Trophoblast cell (in vitro differentiated cells and primary cell): ENCODE measurements at regions not wholly inside any gene's neighbourhood (a gene's known extent, or its start where the extent isn't known, plus 50 kb on each side); places are given as distances from the start of the nearest gene placed in this dataset.

Source experiments
- DNase-seq, 2 donors: peaks; one replicate each; pipeline ENCODE4 v3.0.0-alpha.2; 2016
- H2AFZ ChIP-seq: 2 replicates; pipeline ENCODE4 v1.6.1; 2013; ENCODE audit warnings: low read length, moderate library complexity, mild to moderate bottlenecking; ENCODE audit not compliant: insufficient read depth, poor library complexity
- H2AK5ac ChIP-seq: 2 replicates; pipeline ENCODE4 v1.6.1; 2013; ENCODE audit warnings: mild to moderate bottlenecking, low read length
- H2BK120ac ChIP-seq: 2 replicates; pipeline ENCODE4 v1.6.1; 2013; ENCODE audit warnings: low read length, mild to moderate bottlenecking, moderate library complexity; ENCODE audit not compliant: insufficient read depth, poor library complexity
- H2BK12ac ChIP-seq: 2 replicates; pipeline ENCODE4 v1.6.1; 2013; ENCODE audit warnings: mild to moderate bottlenecking, low read length, moderate library complexity
- H2BK5ac ChIP-seq: 2 replicates; pipeline ENCODE4 v1.6.1; 2013; ENCODE audit warnings: low read length, low read depth, moderate library complexity, mild to moderate bottlenecking; ENCODE audit not compliant: poor library complexity
- H3K14ac ChIP-seq: 2 replicates; pipeline ENCODE4 v1.6.1; 2013; ENCODE audit warnings: mild to moderate bottlenecking, low read length
- H3K18ac ChIP-seq: 2 replicates; pipeline ENCODE4 v1.6.1; 2013; ENCODE audit warnings: mild to moderate bottlenecking, low read length
- H3K23ac ChIP-seq: 2 replicates; pipeline ENCODE4 v1.6.1; 2013; ENCODE audit warnings: low read length
- H3K27ac ChIP-seq: 2 replicates; pipeline ENCODE4 v1.5.1; 2013; ENCODE audit warnings: low read depth, mild to moderate bottlenecking, inconsistent platforms, low read length, moderate library complexity
- H3K27me3 ChIP-seq: 2 replicates; pipeline ENCODE4 v1.6.1; 2013; ENCODE audit warnings: inconsistent platforms, mild to moderate bottlenecking, low read length, moderate library complexity; ENCODE audit not compliant: insufficient read depth
- H3K36me3 ChIP-seq, 2 experiments: 1 replicate in 1 of 2; 2 replicates in 1 of 2; pipeline ENCODE4 v1.6.1; 2013; ENCODE audit warnings: low read length in 2 of 2, mild to moderate bottlenecking in 2 of 2, moderate library complexity in 1 of 2; ENCODE audit not compliant: insufficient read depth in 2 of 2, control insufficient read depth in 1 of 2
- H3K4ac ChIP-seq: 2 replicates; pipeline ENCODE4 v1.6.1; 2013; ENCODE audit warnings: low read depth, mild to moderate bottlenecking, low read length, moderate library complexity
- H3K4me1 ChIP-seq, 2 experiments: 1 replicate in 1 of 2; 2 replicates in 1 of 2; pipeline ENCODE4 v1.6.1; 2013; ENCODE audit warnings: low read length in 2 of 2, mild to moderate bottlenecking in 2 of 2, moderate library complexity in 1 of 2; ENCODE audit not compliant: insufficient read depth in 2 of 2, control insufficient read depth in 1 of 2
- H3K4me2 ChIP-seq: 2 replicates; pipeline ENCODE4 v1.6.1; 2013; ENCODE audit warnings: inconsistent platforms, mild to moderate bottlenecking, low read length, moderate library complexity
- H3K4me3 ChIP-seq: 2 replicates; pipeline ENCODE4 v1.5.1; 2013; ENCODE audit warnings: mild to moderate bottlenecking, low read depth, low read length, inconsistent platforms
- H3K79me1 ChIP-seq: one replicate; pipeline ENCODE4 v1.6.1; 2013; ENCODE audit warnings: low read length
- H3K79me2 ChIP-seq: 2 replicates; pipeline ENCODE4 v1.6.1; 2013; ENCODE audit warnings: low read length, mild to moderate bottlenecking; ENCODE audit not compliant: control insufficient read depth, insufficient read depth, poor library complexity
- H3K9ac ChIP-seq: 2 replicates; pipeline ENCODE4 v1.6.1; 2013; ENCODE audit warnings: mild to moderate bottlenecking, low read length
- H3K9me3 ChIP-seq: 2 replicates; pipeline ENCODE4 v1.6.1; 2013; ENCODE audit warnings: low read depth, mild to moderate bottlenecking, control low read depth, inconsistent platforms, low read length; ENCODE audit not compliant: insufficient read depth
- H4K12ac ChIP-seq: 2 replicates; pipeline ENCODE4 v1.6.1; 2013; ENCODE audit warnings: low read depth, mild to moderate bottlenecking, low read length, moderate library complexity
- H4K8ac ChIP-seq: 2 replicates; pipeline ENCODE4 v1.6.1; 2013; ENCODE audit warnings: low read depth, mild to moderate bottlenecking, low read length, moderate library complexity
- H4K91ac ChIP-seq: one replicate; pipeline ENCODE4 v1.6.1; 2013; ENCODE audit warnings: low read depth, mild to moderate bottlenecking, low read length, moderate library complexity
- WGBS: extraction: QIAGEN DNeasy Blood & Tissue Kit; methylation state at CpG from one replicate; pipeline ENCODE4 v1.1.7; 2013; ENCODE audit warnings: missing lambda C conversion rate; ENCODE audit not compliant: insufficient read length, insufficient coverage; ENCODE audit errors: extremely low coverage; 5-methylcytosine and 5-hydroxymethylcytosine counted together

DNA sequence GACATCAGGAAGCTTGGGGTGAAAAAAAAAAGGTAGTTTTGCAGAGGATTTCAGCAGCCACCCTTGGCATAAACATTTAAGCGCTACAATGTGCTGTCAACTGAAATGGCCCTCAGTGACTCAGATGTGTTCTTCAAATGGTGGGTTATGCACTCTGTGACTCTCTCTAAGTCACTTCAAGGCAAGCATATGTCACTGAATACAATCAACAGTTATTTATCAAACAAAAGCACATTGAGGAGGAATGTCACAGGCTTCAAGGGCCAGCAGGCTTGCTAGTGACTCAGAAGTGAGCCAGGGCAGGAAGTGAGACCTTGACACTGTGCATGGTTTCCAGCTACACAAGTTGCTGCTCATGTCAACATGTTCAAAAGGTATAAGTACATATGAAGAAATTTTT is 523.7 kb upstream of the HTR2A start:
- H2BK5ac ChIP-seq: no peak overlapping the region
- no peaks in the 10 kb centered on the region for H3K79me1 ChIP-seq
- WGBS: no CpG with 5 or more reads among the region's 1 CpG

GRCh38 chr13:47420020-47420419 is 523.2 kb upstream of the HTR2A start:
- Histone ChIP-seq H3K79me2 (no peaks in the 10 kb centered on the region), H2AK5ac (no peak overlapping the region), H4K12ac (no peak overlapping the region), H2BK120ac (no peak overlapping the region), H3K36me3 (no peaks in the 10 kb centered on the region), H2BK5ac (no peak overlapping the region), H3K4me3 (no peak overlapping the region), H3K9me3 (no peaks in the 10 kb centered on the region), H3K18ac (no peak overlapping the region), H3K14ac (no peak overlapping the region), H3K79me1 (no peaks in the 10 kb centered on the region), H4K91ac (no peak overlapping the region), H3K4me2 (no peak overlapping the region), H3K4me1 (peaks cover 0 to 3% of the 10 kb centered on the region in 2 experiments), H2AFZ (no peak overlapping the region), H4K8ac (no peak overlapping the region), H3K4ac (no peak overlapping the region), H3K9ac (no peak overlapping the region), H3K23ac (no peak overlapping the region), H2BK12ac (no peak overlapping the region), H3K27me3 (no peaks in the 10 kb centered on the region), H3K27ac (no peak overlapping the region)
- DNase-seq: no peak
- no CpG with 5 or more reads among the region's 1 CpG for WGBS

More for the DNA sequence above, 523.7 kb upstream of the HTR2A start:
- H3K27ac ChIP-seq: no peak overlapping the region
- H3K4me1 ChIP-seq: peaks cover 0 to 3% of the 10 kb centered on the region in 2 experiments
- no peak overlapping the region for H3K4me3 ChIP-seq
- H3K4me2 ChIP-seq: no peak overlapping the region
- H4K8ac ChIP-seq: no peak overlapping the region
- H2BK120ac ChIP-seq: no peak overlapping the region
- no peaks in the 10 kb centered on the region for H3K36me3 ChIP-seq
- H3K9me3 ChIP-seq: no peaks in the 10 kb centered on the region
- H4K12ac ChIP-seq: no peak overlapping the region
- H2AFZ ChIP-seq: no peak overlapping the region
- no peak overlapping the region for H3K9ac ChIP-seq
- no peaks in the 10 kb centered on the region for H3K79me2 ChIP-seq
- H3K14ac ChIP-seq: no peak overlapping the region
- H3K27me3 ChIP-seq: no peaks in the 10 kb centered on the region
- H2BK12ac ChIP-seq: no peak overlapping the region
- no peak for DNase-seq
- H3K4ac ChIP-seq: no peak overlapping the region
- no peak overlapping the region for H2AK5ac ChIP-seq
- no peak overlapping the region for H3K23ac ChIP-seq
- H3K18ac ChIP-seq: no peak overlapping the region
- no peak overlapping the region for H4K91ac ChIP-seq

- Histone ChIP-seq H3K9me3 (no peaks in the 10 kb centered on the region), H2AK5ac (no peak overlapping the region)
- no CpG with 5 or more reads among the region's 3 CpGs for WGBS
Measured at GRCh38 chr13:47418206-47418920, 521.5 kb upstream of the HTR2A start.

GRCh38 chr13:47417485-47417884 is 520.6 kb upstream of the HTR2A start:
- Histone ChIP-seq H2BK12ac (no peak overlapping the region), H4K12ac (no peak overlapping the region), H2BK5ac (no peak overlapping the region), H3K27me3 (no peaks in the 10 kb centered on the region), H3K4me2 (no peak overlapping the region), H3K9me3 (no peaks in the 10 kb centered on the region), H3K4me3 (no peak overlapping the region), H3K9ac (no peak overlapping the region), H2BK120ac (no peak overlapping the region), H3K4me1 (peaks cover 0 to 3% of the 10 kb centered on the region in 2 experiments), H3K18ac (no peak overlapping the region), H3K14ac (no peak overlapping the region), H3K79me1 (no peaks in the 10 kb centered on the region), H4K91ac (no peak overlapping the region), H4K8ac (no peak overlapping the region), H2AFZ (no peak overlapping the region), H3K79me2 (no peaks in the 10 kb centered on the region), H3K4ac (no peak overlapping the region), H3K27ac (no peak overlapping the region), H2AK5ac (no peak overlapping the region), H3K36me3 (no peaks in the 10 kb centered on the region), H3K23ac (no peak overlapping the region)
- no peak for DNase-seq
- WGBS: no CpG with 5 or more reads among the region's 2 CpGs

More at GRCh38 chr13:47418206-47418920, 521.5 kb upstream of the HTR2A start:
- H3K27me3 ChIP-seq: no peaks in the 10 kb centered on the region
- H3K4me2 ChIP-seq: no peak overlapping the region
- H2BK120ac ChIP-seq: no peak overlapping the region
- H3K14ac ChIP-seq: no peak overlapping the region
- peak; percentile 31 to 77 for DNase-seq
- H3K27ac ChIP-seq: no peak overlapping the region
- no peaks in the 10 kb centered on the region for H3K79me1 ChIP-seq
- no peak overlapping the region for H4K91ac ChIP-seq
- no peak overlapping the region for H2AFZ ChIP-seq
- H3K4ac ChIP-seq: no peak overlapping the region
- H4K12ac ChIP-seq: no peak overlapping the region
- H4K8ac ChIP-seq: no peak overlapping the region
- peaks cover 0 to 3% of the 10 kb centered on the region in 2 experiments for H3K4me1 ChIP-seq
- H2BK5ac ChIP-seq: no peak overlapping the region
- H3K9ac ChIP-seq: no peak overlapping the region
- no peaks in the 10 kb centered on the region for H3K79me2 ChIP-seq
- no peaks in the 10 kb centered on the region for H3K36me3 ChIP-seq
- H3K23ac ChIP-seq: no peak overlapping the region
- no peak overlapping the region for H3K18ac ChIP-seq
- H3K4me3 ChIP-seq: no peak overlapping the region
- no peak overlapping the region for H2BK12ac ChIP-seq
